Peyer's patch (tissue), 4 donors: ENCODE measurements at regions not wholly inside any gene's neighbourhood (a gene's known extent, or its start where the extent isn't known, plus 50 kb on each side); places are given as distances from the start of the nearest gene placed in this dataset.

Source experiments
- POLR2A ChIP-seq, 2 donors: fragments of 450-650 bp; IDR thresholded peaks; one replicate each; pipeline ENCODE4 v1.5.1; 2017; ENCODE audit warnings: antibody characterized with exemption in 2 of 2, mild to moderate bottlenecking in 2 of 2, moderate library complexity in 2 of 2
- TF ChIP-seq, protein P1 (sequence below), 6 experiments: fragments of 450-650 bp in 4 of 6; fragments of 200-600 bp in 2 of 6; sonication (generic) in 1 of 6; IDR thresholded peaks; one replicate each; pipeline ENCODE4 v1.5.1; 2017 to 2019; ENCODE audit warnings: antibody characterized with exemption in 6 of 6, mild to moderate bottlenecking in 3 of 6, moderate library complexity in 1 of 6

DNA sequence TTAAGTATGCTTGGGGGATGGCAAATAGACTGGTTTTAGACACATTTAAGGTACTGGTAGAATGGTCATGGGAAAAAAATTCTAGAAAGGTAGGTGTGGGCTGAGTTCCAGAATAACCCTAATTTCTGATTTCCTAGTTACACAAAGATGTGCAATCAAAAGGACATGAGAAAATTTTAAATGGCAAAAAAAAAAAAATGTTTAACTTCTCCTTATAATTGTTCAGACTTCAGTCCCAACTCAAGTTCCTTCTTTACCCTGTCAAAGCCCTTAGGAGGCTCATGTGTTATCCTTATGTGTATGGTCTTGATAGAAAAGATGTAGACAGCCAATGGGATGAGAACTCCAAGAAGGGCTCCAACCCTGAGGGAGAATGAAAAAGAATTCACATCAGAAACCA is 153.3 kb upstream of the PLEKHG7 start:
- TF ChIP-seq POLR2A (IDR thresholded peaks at IDR 0.05): no peak
- TF ChIP-seq, protein P1, sequence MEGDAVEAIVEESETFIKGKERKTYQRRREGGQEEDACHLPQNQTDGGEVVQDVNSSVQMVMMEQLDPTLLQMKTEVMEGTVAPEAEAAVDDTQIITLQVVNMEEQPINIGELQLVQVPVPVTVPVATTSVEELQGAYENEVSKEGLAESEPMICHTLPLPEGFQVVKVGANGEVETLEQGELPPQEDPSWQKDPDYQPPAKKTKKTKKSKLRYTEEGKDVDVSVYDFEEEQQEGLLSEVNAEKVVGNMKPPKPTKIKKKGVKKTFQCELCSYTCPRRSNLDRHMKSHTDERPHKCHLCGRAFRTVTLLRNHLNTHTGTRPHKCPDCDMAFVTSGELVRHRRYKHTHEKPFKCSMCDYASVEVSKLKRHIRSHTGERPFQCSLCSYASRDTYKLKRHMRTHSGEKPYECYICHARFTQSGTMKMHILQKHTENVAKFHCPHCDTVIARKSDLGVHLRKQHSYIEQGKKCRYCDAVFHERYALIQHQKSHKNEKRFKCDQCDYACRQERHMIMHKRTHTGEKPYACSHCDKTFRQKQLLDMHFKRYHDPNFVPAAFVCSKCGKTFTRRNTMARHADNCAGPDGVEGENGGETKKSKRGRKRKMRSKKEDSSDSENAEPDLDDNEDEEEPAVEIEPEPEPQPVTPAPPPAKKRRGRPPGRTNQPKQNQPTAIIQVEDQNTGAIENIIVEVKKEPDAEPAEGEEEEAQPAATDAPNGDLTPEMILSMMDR (IDR thresholded peaks at IDR 0.05): no peak
